Epithelial cell of proximal tubule (primary cell): ENCODE measurements at regions not wholly inside any gene's neighbourhood (a gene's known extent, or its start where the extent isn't known, plus 50 kb on each side); places are given as distances from the start of the nearest gene placed in this dataset.

Source experiments
- DNase-seq: peaks from one replicate; pipeline ENCODE4 v3.0.0-alpha.2; 2011; ENCODE audit warnings: low read depth
- H3K4me3 ChIP-seq: 2 replicates; pipeline ENCODE4 v1.5.1; 2011; ENCODE audit warnings: low read depth, mild to moderate bottlenecking, low read length
- TF ChIP-seq, protein P1 (sequence below): conservative IDR thresholded peaks from 2 replicates; pipeline ENCODE4 v1.5.1; 2012; ENCODE audit warnings: low read depth, mild to moderate bottlenecking, low read length

DNA sequence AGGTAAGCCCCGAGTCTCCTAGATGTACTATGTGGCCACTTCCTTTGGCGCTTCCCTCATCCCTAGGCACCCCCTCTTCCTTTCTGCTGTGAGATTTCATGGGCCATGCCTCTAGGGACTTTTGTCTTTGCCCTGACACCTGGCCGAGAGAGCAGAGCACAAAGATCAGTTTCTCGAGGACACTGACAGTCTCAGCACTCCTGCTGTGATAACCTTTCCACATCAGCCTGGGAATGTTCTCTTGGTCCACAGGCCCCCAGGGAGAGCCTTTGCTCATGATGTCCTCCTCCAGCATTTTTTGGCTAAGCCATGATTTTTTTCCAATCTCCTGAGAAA lies 127.0 kb upstream of the CPEB4 start:
- DNase-seq, result no peak
- no peak overlapping the region for H3K4me3 ChIP-seq
- TF ChIP-seq, protein P1, sequence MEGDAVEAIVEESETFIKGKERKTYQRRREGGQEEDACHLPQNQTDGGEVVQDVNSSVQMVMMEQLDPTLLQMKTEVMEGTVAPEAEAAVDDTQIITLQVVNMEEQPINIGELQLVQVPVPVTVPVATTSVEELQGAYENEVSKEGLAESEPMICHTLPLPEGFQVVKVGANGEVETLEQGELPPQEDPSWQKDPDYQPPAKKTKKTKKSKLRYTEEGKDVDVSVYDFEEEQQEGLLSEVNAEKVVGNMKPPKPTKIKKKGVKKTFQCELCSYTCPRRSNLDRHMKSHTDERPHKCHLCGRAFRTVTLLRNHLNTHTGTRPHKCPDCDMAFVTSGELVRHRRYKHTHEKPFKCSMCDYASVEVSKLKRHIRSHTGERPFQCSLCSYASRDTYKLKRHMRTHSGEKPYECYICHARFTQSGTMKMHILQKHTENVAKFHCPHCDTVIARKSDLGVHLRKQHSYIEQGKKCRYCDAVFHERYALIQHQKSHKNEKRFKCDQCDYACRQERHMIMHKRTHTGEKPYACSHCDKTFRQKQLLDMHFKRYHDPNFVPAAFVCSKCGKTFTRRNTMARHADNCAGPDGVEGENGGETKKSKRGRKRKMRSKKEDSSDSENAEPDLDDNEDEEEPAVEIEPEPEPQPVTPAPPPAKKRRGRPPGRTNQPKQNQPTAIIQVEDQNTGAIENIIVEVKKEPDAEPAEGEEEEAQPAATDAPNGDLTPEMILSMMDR, result no peak

DNA sequence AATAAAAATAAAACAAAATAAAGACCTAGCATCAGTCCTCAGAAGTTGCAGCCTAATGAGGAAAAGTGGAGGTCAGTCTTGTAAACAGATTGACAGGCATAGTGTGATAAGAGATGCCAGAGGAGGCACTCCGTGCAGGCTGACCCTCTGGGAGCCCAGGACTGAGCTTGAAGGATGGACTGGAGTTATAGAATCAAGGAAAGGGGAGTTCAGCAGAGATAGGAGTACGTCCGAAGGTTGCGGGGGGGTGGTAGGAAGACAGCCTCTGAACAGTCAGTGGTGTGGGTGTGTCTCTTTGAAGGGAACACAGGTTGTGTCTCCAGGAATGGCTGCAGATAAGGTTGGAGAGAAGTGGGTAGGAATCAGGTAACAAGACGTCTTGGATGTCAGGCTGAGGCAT lies 126.1 kb upstream of the CPEB4 start:
- DNase-seq, result no peak
- TF ChIP-seq, protein P1, result no peak
- no peak overlapping the region for H3K4me3 ChIP-seq

GRCh38 chr5:173762930-173763329 lies 125.2 kb upstream of the CPEB4 start:
- peak; percentile 74 for DNase-seq
- no peak overlapping the region for H3K4me3 ChIP-seq
- TF ChIP-seq, protein P1, result no peak

DNA sequence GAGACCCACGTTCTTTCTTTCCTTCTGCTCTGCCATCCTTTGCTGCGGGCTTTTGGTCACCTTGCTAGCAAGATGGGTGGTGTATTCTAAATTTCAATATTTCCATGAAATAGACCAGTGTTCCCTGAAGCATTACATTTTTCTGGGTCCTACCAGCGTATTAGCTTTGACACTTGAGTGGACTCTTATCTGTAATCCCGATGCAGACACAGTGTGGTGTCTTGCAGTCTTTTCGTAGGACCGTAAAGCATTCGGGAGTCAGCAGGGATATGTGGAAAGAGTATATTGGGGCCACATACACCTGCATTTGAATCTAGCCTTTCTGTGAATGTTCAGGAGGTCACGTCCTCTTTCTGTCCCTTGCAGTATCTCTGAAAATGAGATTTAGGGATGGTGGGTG lies 124.7 kb upstream of the CPEB4 start:
- no peak for DNase-seq
- no peak overlapping the region for H3K4me3 ChIP-seq
- TF ChIP-seq, protein P1, result no peak

- TF ChIP-seq, protein P1, result peak; percentile 4
- peak; percentile 91 for DNase-seq
- no peak overlapping the region for H3K4me3 ChIP-seq
These were observed 123.7 kb upstream of the CPEB4 start for GRCh38 chr5:173764332-173765028.

DNA sequence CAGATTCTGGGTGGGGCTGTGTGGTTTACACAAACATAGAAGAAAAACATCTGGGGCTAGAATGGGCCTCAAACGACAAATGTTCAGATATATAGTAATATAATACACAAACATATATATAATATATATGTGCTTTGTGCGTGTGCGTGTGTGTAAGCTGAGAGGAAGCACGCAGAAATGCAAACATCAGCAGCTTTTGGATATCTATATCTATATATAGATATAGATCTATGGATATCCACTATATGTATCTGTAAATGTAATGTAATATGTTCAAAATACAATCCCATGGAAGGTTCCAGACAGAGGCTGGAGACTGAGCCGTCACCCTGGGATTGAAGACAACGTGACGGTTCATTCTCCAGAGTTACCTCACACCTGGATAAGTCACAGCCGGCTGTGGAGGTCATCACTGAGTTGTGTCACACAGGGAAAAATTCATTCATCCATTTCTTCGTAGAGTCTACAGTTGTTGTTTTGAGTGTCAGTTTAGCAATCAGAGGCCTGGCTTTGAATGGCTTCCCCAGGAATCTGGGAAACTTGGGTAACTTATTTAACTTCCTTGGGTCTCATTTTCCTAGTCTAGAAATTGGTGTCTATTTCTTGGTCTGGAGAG lies 123.0 kb upstream of the CPEB4 start:
- no peak overlapping the region for H3K4me3 ChIP-seq
- peak; percentile 80 for DNase-seq
- TF ChIP-seq, protein P1, result no peak

GRCh38 chr5:173765661-173766060 lies 122.5 kb upstream of the CPEB4 start:
- no peak overlapping the region for H3K4me3 ChIP-seq
- no peak for DNase-seq
- TF ChIP-seq, protein P1, result no peak
